GM23338 (cell line): ENCODE measurements at regions not wholly inside any gene's neighbourhood (a gene's known extent, or its start where the extent isn't known, plus 50 kb on each side); places are given as distances from the start of the nearest gene placed in this dataset.

ENCODE experiments used
- ATAC-seq: fragments of 200-7000 bp; cut with Tn5 transposase; 3 replicates; pipeline ENCODE4 v1.9.1; 2020
- DNase-seq: peaks from one replicate; pipeline ENCODE4 v3.0.0-alpha.2; 2015; ENCODE audit warnings: low spot score
- H2AFZ ChIP-seq: fragments of 200-600 bp; sonication (generic); 2 replicates; pipeline ENCODE4 v1.8.0; 2016; ENCODE audit warnings: antibody characterized with exemption, mild to moderate bottlenecking, moderate library complexity
- H3F3A ChIP-seq: fragments of 200-600 bp; sonication (generic); replicated peaks from 2 replicates; pipeline ENCODE4 v1.8.0; 2017; ENCODE audit warnings: antibody characterized with exemption, mixed run types, low read depth
- H3K27ac ChIP-seq: fragments of 200-600 bp; sonication (generic); 2 replicates; pipeline ENCODE4 v1.6.1; 2016; ENCODE audit warnings: low read depth
- H3K27me3 ChIP-seq: fragments of 200-600 bp; sonication (generic); 2 replicates; pipeline ENCODE4 v1.8.0; 2016; ENCODE audit warnings: mild to moderate bottlenecking, mixed run types, moderate library complexity; ENCODE audit not compliant: insufficient read depth
- H3K36me3 ChIP-seq: fragments of 200-600 bp; sonication (generic); 2 replicates; pipeline ENCODE4 v1.8.0; 2016; ENCODE audit warnings: mild to moderate bottlenecking; ENCODE audit not compliant: insufficient read depth
- H3K4me1 ChIP-seq: fragments of 200-600 bp; sonication (generic); 2 replicates; pipeline ENCODE4 v1.8.0; 2016; ENCODE audit warnings: mild to moderate bottlenecking, moderate library complexity; ENCODE audit not compliant: insufficient read depth
- H3K4me2 ChIP-seq: fragments of 200-600 bp; sonication (generic); 2 replicates; pipeline ENCODE4 v1.7.1; 2017; ENCODE audit warnings: mixed run types
- H3K4me3 ChIP-seq: fragments of 200-600 bp; sonication (generic); 2 replicates; pipeline ENCODE4 v1.6.1; 2016; ENCODE audit warnings: mixed run types
- H3K79me2 ChIP-seq: fragments of 200-600 bp; sonication (generic); replicated peaks from 2 replicates; pipeline ENCODE4 v1.8.0; 2017; ENCODE audit warnings: mild to moderate bottlenecking; ENCODE audit not compliant: insufficient read depth
- H3K9me2 ChIP-seq: fragments of 200-600 bp; sonication (generic); 2 replicates; pipeline ENCODE4 v1.8.0; 2017; ENCODE audit not compliant: insufficient read depth
- H4K20me1 ChIP-seq: fragments of 200-600 bp; sonication (generic); replicated peaks from 2 replicates; pipeline ENCODE4 v1.8.0; 2017; ENCODE audit warnings: mild to moderate bottlenecking; ENCODE audit not compliant: insufficient read depth
- H3K27ac Mint-ChIP-seq: 2 replicates; pipeline ENCODE4 v1.8.0; 2020; ENCODE audit warnings: inconsistent platforms, mild to moderate bottlenecking, moderate library complexity, mixed read lengths
- H3K27me3 Mint-ChIP-seq: 3 replicates; pipeline ENCODE4 v1.8.0; 2022; ENCODE audit warnings: low read depth, mild to moderate bottlenecking, moderate library complexity, mixed read lengths, inconsistent platforms; ENCODE audit not compliant: insufficient read depth, poor library complexity
- H3K36me3 Mint-ChIP-seq: 3 replicates; pipeline ENCODE4 v1.8.0; 2021; ENCODE audit warnings: low read depth, mild to moderate bottlenecking, inconsistent platforms, moderate library complexity, mixed read lengths
- H3K4me1 Mint-ChIP-seq: 3 replicates; pipeline ENCODE4 v1.8.0; 2020; ENCODE audit warnings: mild to moderate bottlenecking, inconsistent platforms, mixed read lengths
- H3K4me3 Mint-ChIP-seq: 3 replicates; pipeline ENCODE4 v1.8.0; 2021; ENCODE audit warnings: moderate library complexity, mild to moderate bottlenecking, inconsistent platforms, mixed read lengths
- H3K9me3 Mint-ChIP-seq: 3 replicates; pipeline ENCODE4 v1.8.0; 2020; ENCODE audit warnings: moderate library complexity, mild to moderate bottlenecking, inconsistent platforms, mixed read lengths
- EZH2 ChIP-seq: fragments of 200-600 bp; sonication (generic); IDR thresholded peaks from one replicate; pipeline ENCODE4 v1.8.0; 2017; ENCODE audit warnings: antibody characterized with exemption, mild to moderate bottlenecking, low read depth; ENCODE audit not compliant: unreplicated experiment
- EZH2phosphoT487 ChIP-seq: fragments of 200-600 bp; sonication (generic); IDR thresholded peaks from one replicate; pipeline ENCODE4 v1.8.1; 2018; ENCODE audit warnings: antibody characterized with exemption; ENCODE audit not compliant: unreplicated experiment
- JUNB ChIP-seq: IDR thresholded peaks from one replicate; pipeline ENCODE4 v1.6.1; 2016; ENCODE audit warnings: antibody characterized with exemption; ENCODE audit not compliant: unreplicated experiment
- NANOG ChIP-seq: IDR thresholded peaks from 2 replicates; pipeline ENCODE4 v1.6.1; 2016; ENCODE audit warnings: antibody characterized with exemption, borderline replicate concordance
- POLR2AphosphoS5 ChIP-seq: IDR thresholded peaks from 2 replicates; pipeline ENCODE4 v1.6.1; 2016; ENCODE audit warnings: antibody characterized with exemption, low read depth
- REST ChIP-seq: IDR thresholded peaks from one replicate; pipeline ENCODE4 v1.6.1; 2018; ENCODE audit warnings: antibody characterized with exemption; ENCODE audit not compliant: unreplicated experiment
- STAT1 ChIP-seq: IDR thresholded peaks from one replicate; pipeline ENCODE4 v1.6.1; 2016; ENCODE audit warnings: antibody characterized with exemption; ENCODE audit not compliant: unreplicated experiment
- ZNF114 ChIP-seq: fragments of 250-450 bp; sonication (Bioruptor Pico); IDR thresholded peaks from 2 replicates; pipeline ENCODE4 v1.5.0; 2020; ENCODE audit warnings: mild to moderate bottlenecking, moderate library complexity
- ZNF331 ChIP-seq: fragments of 250-450 bp; sonication (Bioruptor Pico); IDR thresholded peaks from 2 replicates; pipeline ENCODE4 v1.5.0; 2020; ENCODE audit warnings: low read depth, mild to moderate bottlenecking, moderate library complexity
- ZNF462 ChIP-seq: fragments of 250-450 bp; sonication (Bioruptor Pico); IDR thresholded peaks from 2 replicates; pipeline ENCODE4 v1.5.0; 2020; ENCODE audit warnings: mild to moderate bottlenecking, moderate library complexity
- TF ChIP-seq, protein P1 (sequence below): IDR thresholded peaks from 2 replicates; pipeline ENCODE4 v1.6.1; 2016; ENCODE audit warnings: antibody characterized with exemption
- TF ChIP-seq, protein P2 (sequence below), 2 experiments: fragments of 200-600 bp in 1 of 2; sonication (generic) in 1 of 2; conservative IDR thresholded peaks; 2 replicates each; pipeline versions ENCODE4 v1.5.1 to v1.6.1; 2016 to 2017; ENCODE audit warnings: antibody characterized with exemption in 2 of 2, low read depth in 2 of 2, mild to moderate bottlenecking in 2 of 2, moderate library complexity in 1 of 2

DNA sequence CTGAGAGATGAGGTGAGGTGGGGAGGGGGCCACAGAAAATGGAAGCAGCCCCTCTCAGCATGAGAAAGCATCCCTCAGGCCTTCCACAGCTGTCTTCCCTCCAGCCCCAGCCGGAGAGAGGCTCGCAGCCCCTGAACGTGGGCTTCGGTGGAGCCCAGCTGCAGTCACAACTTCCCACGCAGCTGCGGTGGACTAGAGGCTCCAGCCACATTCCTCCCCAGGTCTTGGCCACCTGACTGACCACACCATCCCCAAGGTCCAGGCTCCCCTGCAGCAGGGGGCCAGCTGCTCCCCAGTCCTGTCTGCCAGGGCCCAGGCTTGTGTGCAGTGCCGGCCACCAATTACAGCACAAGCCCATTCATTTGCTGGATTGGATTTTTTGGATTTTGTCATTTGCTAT, 212.3 kb upstream of the BCOR start (continued):
- no peak for TF ChIP-seq ZNF462
- TF ChIP-seq JUNB, result no peak
- no peak for TF ChIP-seq STAT1
- TF ChIP-seq NANOG, result no peak
- TF ChIP-seq EZH2phosphoT487, result no peak
- TF ChIP-seq, protein P1, sequence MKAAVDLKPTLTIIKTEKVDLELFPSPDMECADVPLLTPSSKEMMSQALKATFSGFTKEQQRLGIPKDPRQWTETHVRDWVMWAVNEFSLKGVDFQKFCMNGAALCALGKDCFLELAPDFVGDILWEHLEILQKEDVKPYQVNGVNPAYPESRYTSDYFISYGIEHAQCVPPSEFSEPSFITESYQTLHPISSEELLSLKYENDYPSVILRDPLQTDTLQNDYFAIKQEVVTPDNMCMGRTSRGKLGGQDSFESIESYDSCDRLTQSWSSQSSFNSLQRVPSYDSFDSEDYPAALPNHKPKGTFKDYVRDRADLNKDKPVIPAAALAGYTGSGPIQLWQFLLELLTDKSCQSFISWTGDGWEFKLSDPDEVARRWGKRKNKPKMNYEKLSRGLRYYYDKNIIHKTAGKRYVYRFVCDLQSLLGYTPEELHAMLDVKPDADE, result no peak
- no peak for TF ChIP-seq EZH2

- peaks cover 10% of the 10 kb centered on the region; the same call in 1 of the 3 replicates for H3K4me1 Mint-ChIP-seq
- no peaks in the 10 kb centered on the region for H3K36me3 Mint-ChIP-seq
- Histone ChIP-seq H2AFZ (no peak overlapping the region), H4K20me1 (no peaks in the 10 kb centered on the region), H3K9me2 (no peaks in the 10 kb centered on the region), H3K4me3 (no peak overlapping the region), H3K79me2 (no peaks in the 10 kb centered on the region), H3K4me2 (no peak overlapping the region), H3F3A (no peaks in the 10 kb centered on the region), H3K36me3 (no peaks in the 10 kb centered on the region), H3K4me1 (no peaks in the 10 kb centered on the region; the same call in 1 of the 2 replicates), H3K27ac (no peak overlapping the region), H3K27me3 (no peaks in the 10 kb centered on the region)
- no peak for ATAC-seq
- 0 out of 3 replicates have a peak, but pooled peaks cover 5% of the 10 kb centered on the region for H3K9me3 Mint-ChIP-seq
- H3K27ac Mint-ChIP-seq, result no peak overlapping the region
- H3K4me3 Mint-ChIP-seq, result no peak overlapping the region
- no peak for DNase-seq
- no peaks in the 10 kb centered on the region for H3K27me3 Mint-ChIP-seq
- TF ChIP-seq ZNF331, result no peak
- TF ChIP-seq POLR2AphosphoS5, result no peak
- TF ChIP-seq, protein P2, sequence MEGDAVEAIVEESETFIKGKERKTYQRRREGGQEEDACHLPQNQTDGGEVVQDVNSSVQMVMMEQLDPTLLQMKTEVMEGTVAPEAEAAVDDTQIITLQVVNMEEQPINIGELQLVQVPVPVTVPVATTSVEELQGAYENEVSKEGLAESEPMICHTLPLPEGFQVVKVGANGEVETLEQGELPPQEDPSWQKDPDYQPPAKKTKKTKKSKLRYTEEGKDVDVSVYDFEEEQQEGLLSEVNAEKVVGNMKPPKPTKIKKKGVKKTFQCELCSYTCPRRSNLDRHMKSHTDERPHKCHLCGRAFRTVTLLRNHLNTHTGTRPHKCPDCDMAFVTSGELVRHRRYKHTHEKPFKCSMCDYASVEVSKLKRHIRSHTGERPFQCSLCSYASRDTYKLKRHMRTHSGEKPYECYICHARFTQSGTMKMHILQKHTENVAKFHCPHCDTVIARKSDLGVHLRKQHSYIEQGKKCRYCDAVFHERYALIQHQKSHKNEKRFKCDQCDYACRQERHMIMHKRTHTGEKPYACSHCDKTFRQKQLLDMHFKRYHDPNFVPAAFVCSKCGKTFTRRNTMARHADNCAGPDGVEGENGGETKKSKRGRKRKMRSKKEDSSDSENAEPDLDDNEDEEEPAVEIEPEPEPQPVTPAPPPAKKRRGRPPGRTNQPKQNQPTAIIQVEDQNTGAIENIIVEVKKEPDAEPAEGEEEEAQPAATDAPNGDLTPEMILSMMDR (conservative IDR thresholded peaks at IDR 0.05; ENCODE audit: low read depth in 2 of 2), result no peak
- no peak for TF ChIP-seq EZH2
- TF ChIP-seq REST, result no peak
- no peak for TF ChIP-seq NANOG
- no peak for TF ChIP-seq JUNB
- TF ChIP-seq STAT1, result no peak
- TF ChIP-seq ZNF114 (CRISPR knock-in tag), result no peak
- no peak for TF ChIP-seq EZH2phosphoT487
These were observed 210.1 kb upstream of the BCOR start for GRCh38 chrX:40307871-40308270.
